Kidney glomerular epithelial cell (primary cell): ENCODE measurements at regions not wholly inside any gene's neighbourhood (a gene's known extent, or its start where the extent isn't known, plus 50 kb on each side); places are given as distances from the start of the nearest gene placed in this dataset.

ENCODE experiments used
- DNase-seq: peaks from one replicate; lab custom pipeline; 2025; lab: John Stamatoyannopoulos, UW

DNA sequence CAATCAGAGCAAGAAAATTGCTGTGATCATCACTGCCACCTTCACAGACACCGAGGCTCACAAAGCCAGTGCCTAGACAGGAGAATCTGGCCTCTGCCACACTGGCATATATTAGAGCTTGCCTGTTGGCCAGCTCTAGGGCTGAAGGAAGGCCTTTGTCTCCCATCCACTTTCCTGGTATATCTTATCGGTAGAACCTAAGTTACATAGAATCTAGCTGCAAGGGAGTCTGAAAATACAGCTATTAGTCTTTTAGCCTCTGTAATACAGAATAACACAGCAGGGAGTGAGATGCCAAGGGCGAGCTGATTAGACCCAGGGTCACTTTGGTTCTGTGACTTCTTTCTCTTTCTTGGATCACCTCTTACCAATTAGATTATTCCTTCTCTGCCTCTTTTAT lies 154.9 kb upstream of the KL start:
- DNase-seq, result no peak

- DNase-seq, result no peak
Measured at GRCh38 chr13:32863596-32863995, 152.6 kb upstream of the KL start.

DNA sequence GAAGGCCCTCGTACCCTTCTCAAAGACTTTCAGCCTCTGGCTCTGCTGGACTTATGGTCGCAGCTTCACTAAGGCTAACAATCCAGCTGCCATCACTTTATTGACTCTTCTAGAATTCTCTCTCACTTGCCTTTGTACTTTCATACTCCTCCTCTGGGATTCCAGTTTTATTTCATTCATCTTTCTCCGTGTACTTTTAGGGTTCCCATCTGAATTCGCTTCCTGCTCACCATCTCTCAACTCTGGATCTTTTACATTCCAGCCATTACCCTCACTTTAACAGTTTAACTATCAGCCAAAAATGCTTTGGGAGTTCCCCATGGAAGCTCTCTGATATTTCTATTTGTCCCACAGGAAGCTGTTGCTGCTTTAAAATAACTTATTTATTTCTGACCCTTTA lies 149.3 kb upstream of the KL start:
- no peak for DNase-seq

DNA sequence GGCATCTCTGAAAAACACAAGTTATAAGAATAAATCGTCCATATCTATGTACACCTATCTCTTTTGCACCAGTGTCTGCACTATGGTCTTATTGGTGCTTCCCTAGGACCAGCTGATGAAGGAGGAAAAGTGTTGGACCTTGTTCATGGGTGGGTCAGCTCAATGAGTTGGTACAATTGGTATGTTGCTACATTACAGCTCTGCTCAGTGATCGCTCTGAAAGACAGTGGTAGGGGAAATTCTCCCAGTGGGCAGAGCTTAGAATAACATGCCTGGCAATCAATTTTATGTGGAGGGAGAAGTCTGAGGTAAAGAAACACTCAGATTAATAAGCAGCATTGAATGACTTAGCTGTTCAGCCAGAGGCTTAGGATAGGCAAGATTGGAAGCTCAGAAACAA lies 138.7 kb upstream of the KL start:
- no peak for DNase-seq

GRCh38 chr13:32878163-32878562 lies 138.1 kb upstream of the KL start:
- peak; percentile 64 for DNase-seq

GRCh38 chr13:32880636-32881035 lies 135.6 kb upstream of the KL start:
- DNase-seq, result no peak

DNA sequence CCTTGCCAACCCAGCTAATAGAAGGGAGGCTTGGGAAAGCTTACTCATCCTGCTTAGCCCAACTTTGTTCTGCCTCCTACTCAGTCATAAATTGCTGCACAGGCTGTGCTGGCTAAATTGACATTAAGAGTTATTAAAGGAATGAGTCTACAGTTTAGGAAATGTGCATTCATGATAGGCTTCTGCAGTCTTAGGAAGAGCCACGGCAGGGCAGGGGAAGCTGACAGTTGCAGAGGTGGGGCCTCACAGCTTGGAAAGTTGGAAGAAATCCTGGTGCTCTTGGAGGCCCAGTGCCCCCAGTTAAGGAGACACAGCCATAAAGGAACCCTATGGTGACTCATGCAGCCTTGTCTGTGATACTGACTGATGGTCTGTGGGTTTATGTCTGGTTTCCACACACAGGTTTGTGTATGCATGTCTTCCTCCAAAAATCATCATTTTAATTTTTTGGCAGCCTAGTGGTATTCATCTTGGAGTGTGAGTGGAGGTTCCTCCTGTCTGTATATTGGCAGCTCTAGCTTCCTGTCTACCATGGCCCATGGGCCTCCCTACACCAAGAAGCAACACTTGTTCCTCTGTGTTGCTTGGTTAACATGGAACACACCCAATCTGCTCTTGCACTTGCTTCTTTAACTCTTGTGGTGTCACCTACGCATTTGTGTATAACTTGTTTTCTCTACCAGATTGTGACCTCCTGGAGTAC lies 135.0 kb upstream of the KL start:
- DNase-seq, result peak; percentile 75

GRCh38 chr13:32881777-32882145 lies 134.5 kb upstream of the KL start:
- no peak for DNase-seq

DNA sequence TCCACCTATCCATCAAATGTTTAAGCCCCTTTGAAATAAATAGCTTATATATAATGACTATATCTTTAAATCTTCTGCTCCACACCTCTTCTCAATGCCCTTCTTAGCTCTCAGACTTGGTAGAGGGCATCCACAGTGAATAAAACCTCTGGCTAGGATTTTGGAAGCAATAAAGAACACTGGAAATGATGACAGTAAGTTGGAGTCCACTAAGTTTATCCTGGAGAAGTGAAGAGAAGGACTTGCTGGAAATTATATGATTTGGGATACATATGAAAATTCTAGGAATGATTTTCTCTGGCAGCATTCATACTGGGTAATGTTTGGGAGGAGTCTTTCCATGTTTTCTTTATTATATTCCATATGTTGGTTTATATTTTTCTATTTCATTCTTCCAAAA lies 133.5 kb upstream of the KL start:
- no peak for DNase-seq

- DNase-seq, result no peak
Measured at GRCh38 chr13:32883474-32883873, 132.7 kb upstream of the KL start.

- DNase-seq, result no peak
Measured at GRCh38 chr13:32887617-32888016, 128.6 kb upstream of the KL start.

DNA sequence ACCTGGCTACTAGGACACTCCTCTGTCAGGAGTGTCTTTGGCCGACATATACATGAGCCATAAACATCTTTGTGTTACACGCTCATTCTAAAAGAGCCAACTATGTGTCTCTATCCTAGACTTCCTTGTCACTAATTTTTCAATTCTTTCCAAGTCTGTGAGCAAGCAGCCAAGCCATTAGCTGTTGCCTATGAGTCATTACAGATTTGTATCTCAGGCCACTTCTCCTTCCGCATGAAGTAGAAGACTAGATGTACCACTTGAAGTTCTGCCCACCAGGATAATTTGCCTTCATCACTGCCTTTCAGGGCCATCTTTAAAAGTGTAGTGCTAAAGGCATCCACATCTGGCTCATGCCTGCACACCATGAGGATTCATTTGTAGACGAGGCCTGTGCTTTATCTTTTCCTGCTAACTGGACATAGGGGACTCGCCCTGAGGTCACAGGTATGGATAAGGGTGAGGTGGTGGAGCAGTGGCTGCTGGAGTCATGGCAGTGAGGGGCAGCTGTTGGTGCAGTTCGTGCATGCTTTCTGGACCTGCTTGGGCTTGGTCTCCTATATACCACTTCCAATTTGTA lies 126.1 kb upstream of the KL start:
- no peak for DNase-seq

- no peak for DNase-seq
Measured at GRCh38 chr13:32893176-32893575, 123.0 kb upstream of the KL start.

- DNase-seq, result no peak
Measured at GRCh38 chr13:32894589-32895001, 121.6 kb upstream of the KL start.

GRCh38 chr13:32895296-32895695 lies 120.9 kb upstream of the KL start:
- DNase-seq, result no peak

GRCh38 chr13:32897296-32897695 lies 118.9 kb upstream of the KL start:
- no peak for DNase-seq

DNA sequence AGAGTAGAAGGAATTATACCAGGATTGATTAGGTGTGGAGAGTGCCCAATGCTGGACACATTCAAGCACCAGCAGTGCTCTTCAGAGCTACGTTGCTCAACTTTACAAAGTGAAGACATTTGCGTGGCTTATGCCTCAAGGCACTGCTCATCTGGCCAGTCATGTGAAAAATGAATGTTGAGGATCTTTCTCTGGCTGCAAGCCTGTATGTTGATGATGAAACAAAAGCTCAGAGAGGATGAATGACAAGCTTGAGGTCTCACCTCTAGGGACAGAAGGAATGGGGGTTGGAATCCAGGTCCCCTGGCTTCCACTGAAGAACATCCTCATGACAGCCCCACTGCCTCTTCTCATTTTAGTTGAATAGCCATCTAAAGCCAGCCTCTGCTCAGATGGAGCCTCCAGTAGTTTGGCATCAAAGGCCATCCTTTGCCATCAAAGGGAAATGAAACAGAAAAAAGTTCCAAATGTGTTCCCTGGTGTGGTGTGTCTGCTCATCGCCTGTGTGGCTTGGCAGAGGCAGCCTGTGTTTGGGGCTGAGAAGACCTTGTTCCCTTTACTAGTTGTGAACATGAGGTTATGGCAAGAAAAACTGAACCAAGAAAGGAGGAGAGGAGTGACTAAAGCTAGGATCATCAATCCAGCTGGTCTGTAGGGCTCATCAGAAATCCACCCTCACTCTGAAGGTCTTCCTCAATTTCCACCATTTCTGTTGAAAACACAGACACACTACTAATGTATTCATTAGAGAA lies 114.0 kb upstream of the KL start:
- no peak for DNase-seq

GRCh38 chr13:32902874-32903273 lies 113.3 kb upstream of the KL start:
- no peak for DNase-seq

- no peak for DNase-seq
Measured at GRCh38 chr13:32903720-32904119, 112.5 kb upstream of the KL start.

DNA sequence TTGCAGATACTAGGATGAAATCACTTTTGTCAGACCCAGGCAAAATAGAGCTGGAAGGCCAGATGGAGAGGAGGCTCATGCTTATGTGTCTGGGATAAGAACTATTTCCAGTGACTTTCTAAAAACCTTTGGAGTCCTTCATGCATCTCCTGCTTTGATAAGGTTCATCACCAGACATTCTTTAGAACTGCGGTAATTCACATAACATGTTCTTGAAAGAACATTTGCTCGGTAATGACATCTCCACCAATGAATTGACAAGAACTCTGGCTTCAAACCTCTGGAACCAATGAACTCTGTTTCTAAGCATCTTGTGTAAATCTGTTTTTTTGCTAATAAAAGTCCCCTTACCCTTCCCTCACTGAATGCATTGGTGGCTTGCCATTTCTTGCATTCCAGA lies 112.0 kb upstream of the KL start:
- DNase-seq, result no peak

DNA sequence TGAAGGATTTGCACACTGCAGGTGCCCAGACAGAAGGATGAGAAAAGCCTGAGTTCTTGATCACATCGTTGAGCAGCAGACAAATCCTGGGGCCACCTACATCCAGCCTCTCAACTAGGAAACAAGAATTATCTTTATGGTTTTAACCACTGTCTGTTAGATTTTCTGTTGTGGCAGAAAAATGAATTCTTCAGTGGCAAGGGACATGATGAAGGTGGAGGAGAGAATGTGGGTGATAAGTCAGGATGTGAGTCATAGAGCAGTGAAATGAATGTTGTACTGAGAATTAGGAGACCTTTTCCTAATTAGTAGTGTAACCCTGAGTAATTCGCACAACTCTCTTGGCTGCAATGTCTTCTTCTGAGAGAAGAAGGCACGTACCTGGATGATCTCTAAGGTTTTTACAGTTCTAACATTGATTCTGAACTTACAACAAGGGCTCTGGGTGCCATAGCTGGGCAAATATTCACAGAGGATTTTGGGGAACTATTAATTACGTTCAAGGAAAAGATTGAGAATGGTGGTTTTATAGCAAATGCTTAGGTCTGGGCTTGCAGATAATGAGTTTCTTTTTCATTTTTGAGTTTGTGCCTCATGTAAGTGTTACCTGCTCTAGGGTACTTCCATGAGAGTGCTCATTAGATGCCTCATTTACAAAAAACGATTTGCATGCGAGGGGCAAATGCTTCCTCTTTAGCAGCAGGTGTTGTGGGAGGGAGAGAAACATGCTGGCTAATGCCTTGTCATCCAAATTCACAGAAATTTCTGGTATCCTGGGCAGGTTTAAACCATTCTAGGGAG lies 111.0 kb upstream of the KL start:
- no peak for DNase-seq

- DNase-seq, result no peak
Measured at GRCh38 chr13:32905864-32906180, 110.4 kb upstream of the KL start.

DNA sequence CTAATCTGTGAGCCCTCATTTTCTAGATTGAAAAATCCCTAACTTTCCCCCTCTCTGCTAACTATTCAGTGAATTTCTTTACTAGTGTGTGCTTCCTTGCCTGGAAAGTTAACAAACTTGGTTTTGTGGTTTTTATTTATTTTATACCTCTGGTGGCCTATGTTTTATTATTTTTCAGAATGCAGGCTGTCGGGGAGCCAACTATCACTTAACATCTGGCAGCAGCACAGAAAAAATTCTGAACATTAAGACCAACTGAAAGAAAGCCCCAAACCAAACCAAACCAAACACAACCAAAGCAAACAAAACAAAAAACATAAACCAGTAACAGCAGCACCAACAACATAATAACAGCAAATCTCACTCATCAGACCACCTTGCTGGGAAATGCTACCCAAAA lies 109.0 kb upstream of the KL start:
- DNase-seq, result no peak
